Cardiac fibroblast (primary cell): ENCODE measurements at regions not wholly inside any gene's neighbourhood (a gene's known extent, or its start where the extent isn't known, plus 50 kb on each side); places are given as distances from the start of the nearest gene placed in this dataset.

ENCODE experiments used
- DNase-seq, 2 donors: peaks; one replicate each; pipeline versions ENCODE4 v3.0.0 to v3.0.0-alpha.2; 2010; ENCODE audit warnings: low read depth in 2 of 2
- H3K4me3 ChIP-seq, 2 donors: replicated peaks in 1 of 2; 1 replicate in 1 of 2; 2 replicates in 1 of 2; pipeline ENCODE4 v1.5.1; 2011; ENCODE audit warnings: low read depth in 2 of 2, low read length in 2 of 2, mild to moderate bottlenecking in 2 of 2, moderate library complexity in 1 of 2
- TF ChIP-seq, protein P1 (sequence below): IDR thresholded peaks from one replicate; pipeline ENCODE4 v1.5.1; 2011; ENCODE audit warnings: low read depth, mild to moderate bottlenecking, low read length, inconsistent platforms

DNA sequence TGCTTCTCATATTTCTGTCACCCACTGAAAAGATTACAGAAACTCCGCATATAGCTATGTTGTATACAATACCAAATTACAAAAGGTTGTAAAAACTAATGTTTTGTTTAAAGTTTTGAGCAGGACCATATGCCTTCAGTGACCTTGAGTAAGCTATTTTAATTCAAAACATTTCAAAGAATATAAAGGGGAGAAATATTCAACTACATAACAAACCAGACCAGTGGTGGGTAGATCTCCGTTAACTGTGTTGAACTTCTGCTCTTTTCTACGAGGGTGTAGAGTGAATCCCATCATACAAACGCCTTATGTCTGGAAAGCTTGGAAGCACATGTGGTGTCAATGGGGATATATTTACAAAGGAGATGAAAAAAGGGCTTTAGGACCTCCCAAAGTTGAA, 68.4 kb upstream of the NR2F2 start:
- DNase-seq: no peak
- TF ChIP-seq, protein P1, sequence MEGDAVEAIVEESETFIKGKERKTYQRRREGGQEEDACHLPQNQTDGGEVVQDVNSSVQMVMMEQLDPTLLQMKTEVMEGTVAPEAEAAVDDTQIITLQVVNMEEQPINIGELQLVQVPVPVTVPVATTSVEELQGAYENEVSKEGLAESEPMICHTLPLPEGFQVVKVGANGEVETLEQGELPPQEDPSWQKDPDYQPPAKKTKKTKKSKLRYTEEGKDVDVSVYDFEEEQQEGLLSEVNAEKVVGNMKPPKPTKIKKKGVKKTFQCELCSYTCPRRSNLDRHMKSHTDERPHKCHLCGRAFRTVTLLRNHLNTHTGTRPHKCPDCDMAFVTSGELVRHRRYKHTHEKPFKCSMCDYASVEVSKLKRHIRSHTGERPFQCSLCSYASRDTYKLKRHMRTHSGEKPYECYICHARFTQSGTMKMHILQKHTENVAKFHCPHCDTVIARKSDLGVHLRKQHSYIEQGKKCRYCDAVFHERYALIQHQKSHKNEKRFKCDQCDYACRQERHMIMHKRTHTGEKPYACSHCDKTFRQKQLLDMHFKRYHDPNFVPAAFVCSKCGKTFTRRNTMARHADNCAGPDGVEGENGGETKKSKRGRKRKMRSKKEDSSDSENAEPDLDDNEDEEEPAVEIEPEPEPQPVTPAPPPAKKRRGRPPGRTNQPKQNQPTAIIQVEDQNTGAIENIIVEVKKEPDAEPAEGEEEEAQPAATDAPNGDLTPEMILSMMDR: no peak
- no peak overlapping the region for H3K4me3 ChIP-seq

DNA sequence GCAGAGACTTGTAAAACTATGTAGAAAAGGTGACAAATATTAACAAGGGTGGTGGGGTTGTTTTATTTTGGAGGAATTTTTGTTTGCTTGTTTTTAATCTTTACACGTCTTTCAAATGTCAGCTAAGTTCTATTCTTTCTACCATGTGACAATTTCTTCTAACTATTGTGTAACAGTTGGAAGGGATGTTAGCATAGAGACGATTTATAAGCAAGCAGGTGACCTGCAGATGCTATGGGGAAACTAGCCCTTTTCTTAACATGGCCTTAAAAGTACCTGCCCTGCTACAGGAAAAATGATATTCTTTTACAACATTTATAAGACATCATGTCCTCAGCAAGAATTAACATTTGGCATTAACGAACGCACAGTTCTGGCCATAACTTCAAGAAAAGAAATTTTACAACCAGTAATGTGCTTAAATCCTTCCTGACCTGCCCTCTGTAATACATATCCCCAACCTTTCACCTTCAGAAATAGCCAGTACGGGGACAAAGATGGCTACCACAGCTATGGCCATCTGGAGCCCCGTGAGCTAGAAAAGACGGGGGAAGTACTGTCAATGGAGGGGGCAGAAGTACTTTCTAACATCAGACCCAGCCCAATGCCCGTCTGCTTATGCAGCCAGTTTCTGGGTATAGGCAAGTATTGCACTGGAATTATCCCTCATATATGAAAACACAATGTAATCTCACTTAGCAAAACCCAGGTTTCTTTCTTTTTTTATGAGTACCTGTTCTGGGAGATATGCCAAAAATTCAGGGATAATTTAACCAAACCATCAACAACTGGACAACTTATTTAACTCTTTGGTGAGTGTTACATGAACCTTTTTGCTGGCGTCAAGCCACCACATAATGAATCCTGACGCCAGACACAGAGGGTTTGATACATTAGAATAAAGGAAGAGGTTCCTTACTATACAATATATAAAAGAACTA, 67.7 kb upstream of the NR2F2 start:
- DNase-seq: no peak
- H3K4me3 ChIP-seq: no peak overlapping the region
- TF ChIP-seq, protein P1: no peak

DNA sequence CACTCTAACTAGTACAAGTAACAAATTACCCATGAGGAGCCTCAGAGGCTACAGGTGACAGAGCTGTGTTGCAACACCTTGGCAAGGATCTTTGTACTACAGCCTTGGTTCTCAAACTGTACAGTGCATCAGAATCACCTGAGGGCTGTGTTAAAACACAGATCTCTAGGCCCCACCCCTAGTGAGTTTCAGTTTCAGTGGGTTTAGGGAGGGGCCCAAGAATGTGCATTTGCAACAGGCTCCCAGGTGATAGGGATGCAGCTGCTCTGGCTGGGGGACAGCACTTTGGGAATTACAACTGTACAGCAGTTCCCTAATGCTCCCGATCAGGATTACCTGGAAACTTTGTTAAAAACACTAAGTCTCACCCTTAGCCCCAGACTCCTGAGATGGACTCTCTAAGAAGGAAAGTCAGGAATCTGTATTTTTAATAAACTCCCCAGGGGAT, 66.1 kb upstream of the NR2F2 start:
- no peak overlapping the region for H3K4me3 ChIP-seq
- no peak for DNase-seq
- TF ChIP-seq, protein P1: no peak

DNA sequence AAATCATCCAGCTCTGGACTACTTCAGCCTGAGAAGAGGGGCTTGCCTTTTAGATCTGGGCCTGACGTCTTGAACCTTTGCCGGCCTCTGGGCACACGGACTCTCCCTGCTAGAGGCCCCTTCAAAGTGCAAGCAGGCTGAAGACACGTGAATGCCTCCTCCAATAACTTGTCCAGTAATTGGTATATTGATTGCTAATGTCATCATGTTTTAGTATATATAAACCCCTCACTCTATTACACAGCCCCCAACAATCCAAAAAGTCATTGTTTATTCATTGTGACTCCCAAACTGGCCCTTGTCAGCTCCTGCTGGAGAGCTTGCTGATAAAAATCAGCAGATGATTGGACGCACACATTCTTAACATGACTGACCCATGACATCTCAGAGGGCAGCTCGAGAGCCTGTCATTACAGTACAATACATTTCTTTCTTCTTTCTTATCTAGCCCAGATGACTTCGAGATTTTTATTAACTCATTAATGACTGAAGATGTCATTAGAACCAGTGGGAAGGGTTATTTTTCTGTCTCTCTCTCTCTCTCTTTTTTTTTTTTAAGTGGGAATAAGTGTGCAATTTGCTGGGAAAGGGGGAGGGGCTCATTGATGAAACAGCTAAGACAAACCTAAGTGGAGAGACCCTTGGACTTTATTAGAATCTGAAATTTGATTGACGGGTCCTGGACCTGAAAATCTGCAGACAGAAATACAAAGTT, 65.5 kb upstream of the NR2F2 start:
- peak in 1 of 2 donors; percentile 40 for DNase-seq
- TF ChIP-seq, protein P1: no peak

DNA sequence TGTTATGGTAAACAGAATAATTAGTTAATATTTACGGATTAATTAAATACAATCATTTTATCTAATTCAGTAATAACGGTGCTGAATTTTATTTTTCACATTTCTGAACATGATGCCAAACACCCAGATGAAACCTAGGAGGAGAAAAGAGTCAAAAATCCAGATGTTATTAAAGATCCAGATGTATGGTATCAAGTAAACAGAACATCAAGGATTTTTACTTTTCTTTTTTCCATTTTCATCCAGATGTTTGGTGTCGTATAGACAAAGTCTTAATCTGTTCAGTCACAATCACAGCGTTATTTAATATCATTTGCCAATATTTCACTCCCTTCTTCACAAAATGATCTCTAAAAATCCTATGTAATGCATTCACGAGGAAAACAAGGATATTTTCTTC, 64.0 kb upstream of the NR2F2 start:
- no peak for DNase-seq
- TF ChIP-seq, protein P1: no peak
- H3K4me3 ChIP-seq: no peak overlapping the region

More for the DNA sequence above, 65.5 kb upstream of the NR2F2 start:
- no peak overlapping the region for H3K4me3 ChIP-seq

DNA sequence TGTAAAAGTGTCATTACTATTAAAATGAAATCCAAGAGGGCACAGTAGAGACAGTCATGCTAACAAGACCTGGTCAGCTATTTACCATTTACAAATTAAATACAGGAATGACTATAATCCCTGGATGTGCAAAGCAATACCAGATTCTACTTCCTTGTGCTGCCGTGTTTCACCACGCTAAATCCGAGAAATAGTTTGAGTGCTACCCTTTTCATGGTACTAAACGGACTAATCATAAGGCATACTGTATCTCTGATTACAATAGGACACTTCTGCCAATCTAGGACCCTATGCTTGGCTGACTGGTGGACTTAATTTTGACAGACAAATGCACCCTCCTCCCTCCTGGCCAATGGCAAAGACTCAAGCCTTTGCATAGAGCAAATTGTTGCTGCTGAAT, 63.0 kb upstream of the NR2F2 start:
- no peak overlapping the region for H3K4me3 ChIP-seq
- DNase-seq: no peak
- TF ChIP-seq, protein P1: no peak
